Inferior parietal cortex (tissue), 1 donor: ENCODE measurements at regions not wholly inside any gene's neighbourhood (a gene's known extent, or its start where the extent isn't known, plus 50 kb on each side); places are given as distances from the start of the nearest gene placed in this dataset.
A peak's percentile ranks its signal among the peaks of the same experiment; 100 is the strongest.

ENCODE experiments used
- DNase-seq: peaks from one replicate; pipeline ENCODE4 v3.0.0-alpha.2; 2016; ENCODE audit errors: extremely low spot score

DNA sequence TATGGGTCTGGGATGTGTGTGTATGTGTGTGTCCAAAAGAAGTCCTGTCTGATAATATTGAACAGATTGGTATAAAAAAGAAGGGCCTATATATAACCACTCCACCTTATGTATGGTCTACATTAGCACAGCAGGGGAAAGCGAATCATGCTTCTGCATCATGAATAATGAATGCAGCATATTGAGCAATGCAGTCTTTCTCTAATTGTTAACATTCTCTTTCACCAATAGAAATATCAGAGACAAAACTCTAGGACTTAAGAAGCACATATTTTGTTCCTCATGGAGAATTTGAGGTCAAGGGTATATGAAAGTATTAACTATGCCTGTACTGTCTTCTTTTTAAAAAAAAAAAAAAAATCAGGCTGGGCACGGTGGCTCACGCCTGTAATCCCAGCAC is 264.3 kb upstream of the NOCT start:
- no peak for DNase-seq

DNA sequence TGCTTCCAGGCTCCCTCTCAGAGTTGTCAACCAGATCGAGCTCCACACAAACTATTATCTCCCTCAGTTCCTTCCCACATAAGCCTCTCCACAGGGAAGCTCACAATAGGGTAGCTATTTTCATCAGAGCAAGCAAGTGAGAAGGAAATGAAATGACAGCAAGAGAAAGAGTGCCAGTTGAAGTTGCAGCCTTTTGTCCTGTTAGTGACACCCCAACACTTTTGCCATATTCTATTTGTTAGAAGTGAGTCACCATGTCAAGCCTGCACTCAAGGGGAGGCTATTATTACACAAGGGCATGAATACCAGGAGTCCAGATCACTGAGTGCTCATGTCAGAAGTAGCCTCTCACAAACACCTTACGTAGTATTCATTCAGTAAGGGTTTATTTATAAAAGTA is 266.3 kb upstream of the NOCT start:
- DNase-seq = no peak

GRCh38 chr4:138741766-138742377 is 273.7 kb upstream of the NOCT start:
- no peak for DNase-seq

- no peak for DNase-seq
These were observed 274.5 kb upstream of the NOCT start for GRCh38 chr4:138740816-138741745.

- DNase-seq = no peak
These were observed 279.2 kb upstream of the NOCT start for GRCh38 chr4:138736362-138736761.

GRCh38 chr4:138734746-138735145 is 280.8 kb upstream of the NOCT start:
- no peak for DNase-seq

DNA sequence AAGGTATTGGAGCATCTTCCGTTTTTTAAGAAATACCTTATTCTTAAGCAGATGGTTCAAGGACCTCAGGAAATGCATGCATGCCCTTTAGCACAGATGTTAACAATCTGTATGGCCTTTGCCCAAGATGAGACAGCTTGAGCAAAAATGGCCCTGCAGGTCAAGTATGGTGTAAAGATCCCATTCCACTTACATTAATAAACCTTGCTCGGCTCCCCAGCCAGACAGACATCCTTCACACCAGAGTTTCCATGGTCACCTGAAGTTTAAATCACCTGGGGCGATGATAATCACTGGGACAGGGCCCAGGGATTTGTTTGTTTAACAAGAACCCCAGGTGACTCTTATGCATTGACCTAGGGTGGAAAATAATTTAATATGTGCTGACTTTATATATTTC is 287.0 kb upstream of the NOCT start:
- no peak for DNase-seq

- DNase-seq = peak; percentile 22
These were observed 287.9 kb upstream of the NOCT start for GRCh38 chr4:138727731-138728130.

- no peak for DNase-seq
These were observed 291.1 kb upstream of the NOCT start for GRCh38 chr4:138724530-138724929.

GRCh38 chr4:138716559-138717335 is 298.8 kb upstream of the NOCT start:
- DNase-seq = no peak

GRCh38 chr4:138710297-138710696 is 305.3 kb upstream of the NOCT start:
- DNase-seq = no peak

DNA sequence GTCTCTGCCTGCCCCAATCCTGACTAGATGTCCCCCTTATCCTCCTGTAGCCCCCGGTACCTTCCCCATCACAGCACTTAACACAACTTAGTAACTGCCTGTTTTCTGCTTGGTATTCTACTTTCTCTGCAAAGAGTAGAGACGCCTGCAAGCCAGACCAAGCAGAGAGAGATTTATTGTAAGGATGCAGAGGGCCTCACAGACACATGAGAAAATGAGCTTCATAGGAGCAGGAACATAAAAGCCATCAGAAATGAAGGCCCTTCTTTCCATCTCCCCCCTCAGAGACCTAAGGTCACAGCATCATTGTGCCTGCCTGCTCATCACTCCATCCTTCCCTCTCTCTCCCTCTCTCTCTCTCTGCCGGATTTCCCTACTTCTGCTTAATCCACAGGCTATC is 305.7 kb upstream of the NOCT start:
- DNase-seq = no peak

GRCh38 chr4:138707746-138708677 is 307.6 kb upstream of the NOCT start:
- DNase-seq = no peak

DNA sequence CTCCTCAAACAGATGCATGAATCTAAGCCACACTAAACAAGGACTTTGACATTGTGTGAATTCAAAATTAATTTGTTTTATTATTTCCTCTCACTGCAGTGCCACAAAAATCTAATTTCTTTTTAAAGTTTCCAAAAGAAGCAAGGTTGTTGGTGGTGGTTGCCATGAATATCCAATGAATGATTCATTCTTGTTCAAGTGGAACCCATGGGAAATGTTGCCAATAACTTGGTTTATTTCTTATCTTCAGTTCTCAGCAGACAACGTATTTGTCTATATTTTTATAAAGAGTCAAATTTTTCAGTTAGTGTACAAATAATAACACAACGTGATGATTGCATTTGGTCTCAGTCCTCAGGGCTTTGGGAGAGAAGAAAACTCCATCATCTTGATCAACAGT is 309.4 kb upstream of the NOCT start:
- no peak for DNase-seq

DNA sequence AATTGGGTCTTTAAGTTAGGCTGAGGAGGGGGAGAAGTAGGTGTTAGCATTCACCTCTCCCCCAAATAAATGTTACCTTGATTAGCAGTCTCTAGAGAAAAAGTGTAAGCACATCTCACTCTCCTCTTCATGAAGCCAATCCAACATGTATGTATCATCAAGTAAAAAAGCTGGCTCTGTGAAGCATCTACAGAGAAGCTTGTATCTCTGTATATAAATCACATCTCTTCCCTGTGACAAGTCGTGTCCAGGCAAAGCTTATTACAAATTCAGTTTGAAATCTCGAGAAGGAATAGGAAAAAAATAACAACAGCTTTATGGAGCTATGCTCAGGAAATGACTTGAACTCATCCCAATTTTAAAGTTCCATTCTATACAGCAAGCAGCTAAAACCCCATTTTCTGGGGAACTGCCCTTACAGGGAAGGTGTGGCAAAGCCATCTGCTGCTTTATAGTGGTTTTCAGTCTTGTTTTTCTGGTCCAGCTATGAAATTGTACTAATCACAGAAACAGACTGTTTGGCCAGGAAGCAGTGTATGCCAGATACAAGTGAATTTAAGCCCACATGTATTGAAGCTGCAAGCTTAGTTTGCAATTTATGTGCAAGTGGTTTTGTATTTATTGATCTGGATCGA is 313.3 kb upstream of the NOCT start:
- no peak for DNase-seq

- no peak for DNase-seq
These were observed 316.9 kb upstream of the NOCT start for GRCh38 chr4:138698641-138699040.

- no peak for DNase-seq
These were observed 317.7 kb upstream of the NOCT start for GRCh38 chr4:138697851-138698250.

DNA sequence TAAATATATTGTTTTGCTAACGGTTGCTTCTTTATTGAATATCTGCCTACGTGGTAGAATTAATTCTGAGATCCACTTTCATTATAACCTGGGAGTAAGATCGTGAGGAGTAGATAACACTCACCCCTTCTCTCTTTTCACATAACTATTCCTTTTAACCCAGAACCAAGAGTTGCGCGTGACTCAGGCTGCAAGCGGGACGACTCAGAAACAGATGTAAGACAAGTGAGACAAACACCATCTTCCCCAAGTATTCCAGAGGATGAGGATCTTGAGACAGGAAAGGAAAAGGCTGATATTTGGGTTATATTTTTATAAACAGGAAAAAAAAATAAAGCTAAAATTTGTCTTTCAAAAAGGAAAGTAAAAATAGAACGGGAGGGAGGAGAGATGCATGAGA is 318.8 kb upstream of the NOCT start:
- no peak for DNase-seq

DNA sequence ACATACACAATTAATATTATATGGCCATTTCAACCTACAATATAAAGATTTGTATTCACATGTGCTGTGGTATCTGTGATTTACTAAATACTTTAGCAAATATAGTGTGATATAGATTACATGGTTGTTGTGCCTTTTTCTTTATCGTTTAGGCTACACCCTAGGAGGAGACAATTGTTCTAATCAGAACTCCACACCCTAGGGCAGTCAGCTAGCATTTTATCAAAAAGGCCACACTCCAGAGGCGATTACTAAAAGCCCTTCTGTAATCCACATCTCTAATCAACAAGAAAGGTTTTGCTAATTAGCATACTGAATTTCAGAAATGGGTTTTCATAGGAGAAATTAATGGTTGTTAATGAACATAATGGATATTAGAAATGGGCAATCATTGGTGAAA is 319.5 kb upstream of the NOCT start:
- DNase-seq = no peak

- DNase-seq = no peak
These were observed 322.1 kb upstream of the NOCT start for GRCh38 chr4:138693526-138693925.

GRCh38 chr4:138692411-138692810 is 323.2 kb upstream of the NOCT start:
- DNase-seq = no peak
